ENCODE measurements at regions not wholly inside any gene's neighbourhood (a gene's known extent, or its start where the extent isn't known, plus 50 kb on each side); places are given as distances from the start of the nearest gene placed in this dataset.

DNA sequence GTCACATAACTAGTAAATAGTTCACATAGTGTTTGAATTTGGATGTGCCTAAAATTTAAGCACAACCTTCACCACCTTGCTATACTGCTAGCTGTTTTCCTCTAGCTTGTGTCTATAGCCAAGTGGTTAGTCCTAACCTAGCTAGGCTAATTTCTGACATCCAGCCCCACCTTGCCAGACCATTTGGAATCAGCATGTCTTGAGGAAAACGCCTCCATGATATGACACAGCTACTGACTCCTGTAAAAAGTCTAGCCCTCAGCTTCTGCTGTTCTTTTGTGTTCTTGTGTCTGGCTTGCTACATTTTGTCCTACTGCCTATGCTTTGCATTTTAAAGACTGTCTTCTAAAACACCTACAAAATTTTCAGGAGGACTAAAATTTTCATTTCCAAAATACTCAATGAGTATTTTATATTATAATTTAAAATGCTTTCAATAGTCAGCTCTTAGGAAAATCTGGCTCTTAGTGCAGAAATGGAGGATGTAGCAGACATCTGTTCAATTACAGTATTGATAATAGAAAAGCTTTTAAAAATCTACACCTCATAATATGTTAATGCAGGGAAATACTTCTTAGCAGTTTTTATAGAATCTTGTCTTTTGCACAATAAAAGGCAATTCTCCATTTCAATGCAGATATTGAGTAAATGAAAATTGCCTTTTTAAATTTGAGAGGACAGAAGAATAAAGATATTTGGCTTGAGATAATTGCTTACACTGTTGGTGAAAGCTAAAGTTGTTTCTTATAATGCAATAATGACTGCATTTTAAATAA lies 160.8 kb upstream of the APP start:
- TF ChIP-seq POLR2AphosphoS5 (IDR thresholded peaks at IDR 0.05; ENCODE audit: borderline replicate concordance, low read depth, low read length) (no peak), EZH2 (IDR thresholded peaks at IDR 0.05) (no peak)

Measured in SK-N-MC (cell line).